ENCODE measurements at regions not wholly inside any gene's neighbourhood (a gene's known extent, or its start where the extent isn't known, plus 50 kb on each side); places are given as distances from the start of the nearest gene placed in this dataset.

GRCh38 chr3:28922376-28922775 lies 358.5 kb upstream of the RBMS3 start:
- no peaks in the 10 kb centered on the region for H3K27me3 ChIP-seq
- intact Hi-C loops (cut with DNase I): loop anchor here (10.0 kb wide), 1 partner anchor 352 kb away; no protein-coding TSS in a partner anchor
- H3K4me3 ChIP-seq: no peak overlapping the region
- H3K27ac ChIP-seq (replicated peaks in 1 of 4): no peak overlapping the region
- H3K9me3 ChIP-seq: no peaks in the 10 kb centered on the region
- WGBS: 96% methylated on average over 3 of the region's 3 CpGs
- TF ChIP-seq POLR2A (IDR thresholded peaks at IDR 0.05; ENCODE audit: low read depth) (no peak), POLR2AphosphoS5 (IDR thresholded peaks at IDR 0.05) (no peak), CTCF (IDR thresholded peaks at IDR 0.05) (no peak), EP300 (IDR thresholded peaks at IDR 0.05) (no peak)
- no peak for DNase-seq (ENCODE audit: extremely low spot score)
- no peaks in the 10 kb centered on the region for H3K4me1 ChIP-seq
- no peaks in the 10 kb centered on the region for H3K36me3 ChIP-seq

GRCh38 chr3:28923994-28924393 lies 356.9 kb upstream of the RBMS3 start:
- intact Hi-C loops (cut with DNase I): loop anchor here (10.0 kb wide), 1 partner anchor 351 kb away; no protein-coding TSS in a partner anchor
- 98% methylated on average over 2 of the region's 2 CpGs for WGBS
- no peak overlapping the region for H3K4me3 ChIP-seq
- no peaks in the 10 kb centered on the region for H3K27me3 ChIP-seq
- H3K27ac ChIP-seq (replicated peaks in 1 of 4): no peak overlapping the region
- TF ChIP-seq POLR2AphosphoS5 (IDR thresholded peaks at IDR 0.05) (no peak), POLR2A (IDR thresholded peaks at IDR 0.05; ENCODE audit: low read depth) (no peak), EP300 (IDR thresholded peaks at IDR 0.05) (no peak), CTCF (IDR thresholded peaks at IDR 0.05) (no peak)
- H3K36me3 ChIP-seq: no peaks in the 10 kb centered on the region
- H3K9me3 ChIP-seq: no peaks in the 10 kb centered on the region
- H3K4me1 ChIP-seq: no peaks in the 10 kb centered on the region
- DNase-seq (ENCODE audit: extremely low spot score): no peak

- Histone ChIP-seq H3K36me3 (no peaks in the 10 kb centered on the region), H3K27ac (replicated peaks in 1 of 4) (no peak overlapping the region), H3K4me3 (no peak overlapping the region), H3K9me3 (no peaks in the 10 kb centered on the region), H3K4me1 (no peaks in the 10 kb centered on the region), H3K27me3 (no peaks in the 10 kb centered on the region)
- intact Hi-C loops (cut with DNase I): loop anchor here (10.0 kb wide), 1 partner anchor 350 kb away; no protein-coding TSS in a partner anchor
- no peak for DNase-seq (ENCODE audit: extremely low spot score)
- no peak for TF ChIP-seq POLR2AphosphoS5 (IDR thresholded peaks at IDR 0.05)
- TF ChIP-seq POLR2A (IDR thresholded peaks at IDR 0.05; ENCODE audit: low read depth): no peak
- TF ChIP-seq CTCF (IDR thresholded peaks at IDR 0.05): no peak
- TF ChIP-seq EP300 (IDR thresholded peaks at IDR 0.05): no peak
- 100% methylated on average over 1 of the region's 1 CpG for WGBS
Observed at GRCh38 chr3:28924744-28925360, 356.0 kb upstream of the RBMS3 start.

- no peak overlapping the region for H3K27ac ChIP-seq (replicated peaks in 1 of 4)
- no peaks in the 10 kb centered on the region for H3K36me3 ChIP-seq
- intact Hi-C loops (cut with DNase I): no loop called here
- H3K27me3 ChIP-seq: no peaks in the 10 kb centered on the region
- DNase-seq (ENCODE audit: extremely low spot score): no peak
- no peak for TF ChIP-seq POLR2AphosphoS5 (IDR thresholded peaks at IDR 0.05)
- no peak for TF ChIP-seq CTCF (IDR thresholded peaks at IDR 0.05)
- TF ChIP-seq POLR2A (IDR thresholded peaks at IDR 0.05; ENCODE audit: low read depth): no peak
- no peak for TF ChIP-seq EP300 (IDR thresholded peaks at IDR 0.05)
- H3K4me3 ChIP-seq: no peak overlapping the region
- no peaks in the 10 kb centered on the region for H3K9me3 ChIP-seq
- H3K4me1 ChIP-seq: no peaks in the 10 kb centered on the region
- WGBS: 94% methylated on average over 4 of the region's 4 CpGs
Observed at GRCh38 chr3:28933337-28933736, 347.5 kb upstream of the RBMS3 start.

Data from esophagus muscularis mucosa (tissue), 4 donors.